ENCODE measurements at regions not wholly inside any gene's neighbourhood (a gene's known extent, or its start where the extent isn't known, plus 50 kb on each side); places are given as distances from the start of the nearest gene placed in this dataset.
"Not testable (repeated sequence)": the region's sequence is repeated elsewhere in the genome, so short reads cannot be mapped to it uniquely, and the experiment has no call there.

- no peak overlapping the region for H3K4me3 Mint-ChIP-seq
- H3K4me1 Mint-ChIP-seq, result peaks cover 62% of the 10 kb centered on the region
- H3K27me3 Mint-ChIP-seq, result peaks cover 15% of the 10 kb centered on the region
- H3K27ac Mint-ChIP-seq, result no peak overlapping the region
- H3K36me3 Mint-ChIP-seq, result peaks cover 6% of the 10 kb centered on the region
- CTCF ChIA-PET, result interaction anchor here (1.6 to 2.0 kb wide), 2 partner anchors 13 to 16 kb away, joined by 4 to 8 read pairs; no protein-coding TSS in a partner anchor
- H3K9me3 Mint-ChIP-seq (ENCODE audit: low read depth), result no peaks in the 10 kb centered on the region
- DNase-seq (no peak), ATAC-seq (no peak)
Observed at GRCh38 chr4:78660559-78660958, 109.0 kb downstream of the ANXA3 start.

- peaks cover 59% of the 10 kb centered on the region for H3K4me1 Mint-ChIP-seq
- CTCF ChIA-PET, result interaction anchor here (1.6 to 2.0 kb wide), 2 partner anchors 14 to 16 kb away, joined by 4 to 8 read pairs; no protein-coding TSS in a partner anchor
- ATAC-seq (no peak), DNase-seq (no peak)
- peaks cover 6% of the 10 kb centered on the region for H3K36me3 Mint-ChIP-seq
- H3K27me3 Mint-ChIP-seq, result peaks cover 15% of the 10 kb centered on the region
- H3K4me3 Mint-ChIP-seq, result no peak overlapping the region
- H3K27ac Mint-ChIP-seq, result no peak overlapping the region
- no peaks in the 10 kb centered on the region for H3K9me3 Mint-ChIP-seq (ENCODE audit: low read depth)
Observed at GRCh38 chr4:78661086-78661690, 109.6 kb downstream of the ANXA3 start.

GRCh38 chr4:78661921-78662521, 110.5 kb downstream of the ANXA3 start:
- Mint-ChIP-seq H3K27me3 (peaks cover 15% of the 10 kb centered on the region), H3K27ac (peak overlapping the region; percentile 29), H3K9me3 (ENCODE audit: low read depth) (no peaks in the 10 kb centered on the region), H3K4me1 (peaks cover 58% of the 10 kb centered on the region), H3K36me3 (peaks cover 6% of the 10 kb centered on the region), H3K4me3 (no peak overlapping the region)
- DNase-seq (no peak), ATAC-seq (peak; percentile 28)
- CTCF ChIA-PET, result interaction anchor here (1.6 to 2.0 kb wide), 2 partner anchors 15 to 17 kb away, joined by 4 to 8 read pairs; no protein-coding TSS in a partner anchor

GRCh38 chr4:78662658-78663057, 111.1 kb downstream of the ANXA3 start:
- peaks cover 6% of the 10 kb centered on the region for H3K36me3 Mint-ChIP-seq
- CTCF ChIA-PET, result interaction anchor here (2.0 kb wide), 1 partner anchor 15 kb away, joined by 8 read pairs; no protein-coding TSS in a partner anchor
- H3K27me3 Mint-ChIP-seq, result peaks cover 15% of the 10 kb centered on the region
- no peak overlapping the region for H3K4me3 Mint-ChIP-seq
- DNase-seq, result no peak
- no peak overlapping the region for H3K27ac Mint-ChIP-seq
- no peaks in the 10 kb centered on the region for H3K9me3 Mint-ChIP-seq (ENCODE audit: low read depth)
- H3K4me1 Mint-ChIP-seq, result peaks cover 56% of the 10 kb centered on the region
- no peak for ATAC-seq

- H3K4me3 Mint-ChIP-seq; CTCF ChIA-PET; H3K27ac Mint-ChIP-seq; ATAC-seq; DNase-seq; H3K36me3 Mint-ChIP-seq; H3K9me3 Mint-ChIP-seq (ENCODE audit: low read depth): not testable (repeated sequence)
- peaks cover 51% of the 10 kb centered on the region for H3K4me1 Mint-ChIP-seq
- H3K27me3 Mint-ChIP-seq, result peaks cover 15% of the 10 kb centered on the region
Observed at GRCh38 chr4:78664296-78664695, 111.9 kb upstream of the BMP2K start.

GRCh38 chr4:78665216-78665770, 110.9 kb upstream of the BMP2K start:
- Mint-ChIP-seq H3K27me3 (peaks cover 12% of the 10 kb centered on the region), H3K9me3 (ENCODE audit: low read depth) (no peaks in the 10 kb centered on the region), H3K27ac (no peak overlapping the region), H3K36me3 (peaks cover 6% of the 10 kb centered on the region), H3K4me3 (no peak overlapping the region), H3K4me1 (peaks cover 51% of the 10 kb centered on the region)
- DNase-seq, result no peak
- CTCF ChIA-PET, result no interaction called here
- no peak for ATAC-seq

- Mint-ChIP-seq H3K36me3 (peaks cover 6% of the 10 kb centered on the region), H3K4me1 (peaks cover 43% of the 10 kb centered on the region), H3K27ac (no peak overlapping the region), H3K9me3 (ENCODE audit: low read depth) (no peaks in the 10 kb centered on the region), H3K27me3 (peaks cover 10% of the 10 kb centered on the region), H3K4me3 (no peak overlapping the region)
- DNase-seq, result no peak
- CTCF ChIA-PET, result no interaction called here
- ATAC-seq, result no peak
Observed at GRCh38 chr4:78666830-78667258, 109.3 kb upstream of the BMP2K start.

GRCh38 chr4:78667325-78667724, 108.8 kb upstream of the BMP2K start:
- no peaks in the 10 kb centered on the region for H3K9me3 Mint-ChIP-seq (ENCODE audit: low read depth)
- CTCF ChIA-PET, result no interaction called here
- H3K4me3 Mint-ChIP-seq, result no peak overlapping the region
- no peak for DNase-seq
- peaks cover 38% of the 10 kb centered on the region for H3K4me1 Mint-ChIP-seq
- peaks cover 6% of the 10 kb centered on the region for H3K36me3 Mint-ChIP-seq
- peaks cover 14% of the 10 kb centered on the region for H3K27me3 Mint-ChIP-seq
- no peak overlapping the region for H3K27ac Mint-ChIP-seq
- no peak for ATAC-seq

- Mint-ChIP-seq H3K27ac (no peak overlapping the region), H3K4me3 (no peak overlapping the region), H3K36me3 (peaks cover 6% of the 10 kb centered on the region), H3K9me3 (ENCODE audit: low read depth) (no peaks in the 10 kb centered on the region), H3K4me1 (peaks cover 36% of the 10 kb centered on the region), H3K27me3 (peaks cover 19% of the 10 kb centered on the region)
- CTCF ChIA-PET, result no interaction called here
- ATAC-seq, result peak; percentile 36
- no peak for DNase-seq
Observed at GRCh38 chr4:78667764-78668163, 108.4 kb upstream of the BMP2K start.

GRCh38 chr4:78669453-78669852, 106.7 kb upstream of the BMP2K start:
- H3K27ac Mint-ChIP-seq, result no peak overlapping the region
- H3K4me3 Mint-ChIP-seq, result no peak overlapping the region
- peaks cover 21% of the 10 kb centered on the region for H3K4me1 Mint-ChIP-seq
- DNase-seq, result no peak
- peaks cover 12% of the 10 kb centered on the region for H3K27me3 Mint-ChIP-seq
- no peak for ATAC-seq
- peaks cover 2% of the 10 kb centered on the region for H3K36me3 Mint-ChIP-seq
- CTCF ChIA-PET, result interaction anchor here (1.3 kb wide), 1 partner anchor 25 kb away, joined by 5 read pairs; no protein-coding TSS in a partner anchor
- H3K9me3 Mint-ChIP-seq (ENCODE audit: low read depth), result no peaks in the 10 kb centered on the region

- Mint-ChIP-seq H3K36me3 (no peaks in the 10 kb centered on the region), H3K27ac (no peak overlapping the region), H3K4me3 (no peak overlapping the region), H3K4me1 (peaks cover 12% of the 10 kb centered on the region), H3K27me3 (peaks cover 17% of the 10 kb centered on the region), H3K9me3 (ENCODE audit: low read depth) (peaks cover 2% of the 10 kb centered on the region)
- CTCF ChIA-PET, result interaction anchor here (1.0 kb wide), 1 partner anchor 33 kb away, joined by 3 read pairs; no protein-coding TSS in a partner anchor
- ATAC-seq (no peak), DNase-seq (no peak)
Observed at GRCh38 chr4:78671903-78672815, 104.0 kb upstream of the BMP2K start.

- Mint-ChIP-seq H3K27ac (no peak overlapping the region), H3K4me3 (no peak overlapping the region), H3K9me3 (ENCODE audit: low read depth) (peaks cover 2% of the 10 kb centered on the region), H3K4me1 (peaks cover 2% of the 10 kb centered on the region), H3K36me3 (no peaks in the 10 kb centered on the region), H3K27me3 (peaks cover 24% of the 10 kb centered on the region)
- CTCF ChIA-PET, result interaction anchor here (1.1 kb wide), 1 partner anchor 26 kb away, joined by 3 read pairs; no protein-coding TSS in a partner anchor
- DNase-seq, result no peak
- ATAC-seq, result no peak
Observed at GRCh38 chr4:78673337-78673736, 102.8 kb upstream of the BMP2K start.

- Mint-ChIP-seq H3K27me3 (peaks cover 28% of the 10 kb centered on the region), H3K36me3 (no peaks in the 10 kb centered on the region), H3K27ac (no peak overlapping the region), H3K4me1 (no peaks in the 10 kb centered on the region), H3K4me3 (no peak overlapping the region), H3K9me3 (ENCODE audit: low read depth) (peaks cover 2% of the 10 kb centered on the region)
- ATAC-seq, result no peak
- DNase-seq, result no peak
- CTCF ChIA-PET, result no interaction called here
Observed at GRCh38 chr4:78675325-78675724, 100.8 kb upstream of the BMP2K start.

Data from activated CD8-positive, alpha-beta memory T cell treated with anti-CD3 and anti-CD28 coated beads, Interleukin-2, amount 10 ng/mL, durations not matched to agents 7 days and 5 days (primary cell).